Endothelial cell of umbilical vein (primary cell): ENCODE measurements at regions not wholly inside any gene's neighbourhood (a gene's known extent, or its start where the extent isn't known, plus 50 kb on each side); places are given as distances from the start of the nearest gene placed in this dataset.

ENCODE experiments used
- BruUV-seq: library from RNA; stranded (reverse); fragments of 400-500 nt; replicated peaks from 2 replicates; lab custom pipeline; 2021; lab: Mats Ljungman, UMichigan
- CTCF ChIA-PET: fragments of 300-600, 350-600 bp; sonication (Branson Sonifier 250); formaldehyde crosslinking; loops from one replicate; lab custom pipeline; 2021; ENCODE audit warnings: antibody characterized with exemption, inconsistent platforms; lab: Charles Lee
- POLR2A ChIA-PET: fragments of 300-600, 350-600 bp; sonication (Branson Sonifier 250); formaldehyde crosslinking; loops from one replicate; lab custom pipeline; 2021; ENCODE audit warnings: antibody characterized with exemption, inconsistent platforms; lab: Charles Lee
- DNase-seq: peaks from one replicate; pipeline ENCODE4 v3.0.0-alpha.2; 2011; ENCODE audit warnings: low read depth, low spot score
- FAIRE-seq: peaks from 2 replicates; lab custom pipeline; 2011; peaks lifted over from hg19 to GRCh38; lab: Jason Lieb, UNC
- H2AFZ ChIP-seq: 2 replicates; pipeline ENCODE4 v1.6.0; 2012; ENCODE audit warnings: low read depth, low read length, control low read depth, inconsistent platforms
- H3K27ac ChIP-seq: 2 replicates; pipeline ENCODE4 v1.5.1; 2011; ENCODE audit warnings: low read depth, mild to moderate bottlenecking, control low read depth, low read length, moderate library complexity; ENCODE audit not compliant: insufficient read depth
- H3K27me3 ChIP-seq, 2 experiments: 2 replicates each; pipeline versions ENCODE4 v1.6.0 to v1.6.1; 2011; ENCODE audit warnings: low read length in 2 of 2, mixed read lengths in 1 of 2; ENCODE audit not compliant: control insufficient read depth in 2 of 2, insufficient read depth in 2 of 2
- H3K36me3 ChIP-seq, 2 experiments: 2 replicates in 1 of 2; 3 replicates in 1 of 2; pipeline ENCODE4 v1.5.1; 2011; ENCODE audit warnings: low read length in 2 of 2, mild to moderate bottlenecking in 1 of 2, moderate library complexity in 1 of 2; ENCODE audit not compliant: control insufficient read depth in 2 of 2, insufficient read depth in 2 of 2; ENCODE audit errors: extremely low read depth in 1 of 2
- H3K4me1 ChIP-seq: 3 replicates; pipeline ENCODE4 v1.5.1; 2011; ENCODE audit warnings: mild to moderate bottlenecking, low read length; ENCODE audit not compliant: control insufficient read depth, insufficient read depth; ENCODE audit errors: extremely low read depth
- H3K4me2 ChIP-seq: 2 replicates; pipeline ENCODE4 v1.6.1; 2011; ENCODE audit warnings: low read length, control low read depth, mixed read lengths; ENCODE audit not compliant: insufficient read depth
- H3K4me3 ChIP-seq, 3 experiments: fragments of 200-600 bp in 1 of 3; sonication (generic), shearing (Covaris generic) in 1 of 3; replicated peaks in 1 of 3; 2 replicates each; pipeline ENCODE4 v1.5.1; 2011 to 2016; ENCODE audit warnings: control low read depth in 3 of 3, low read length in 3 of 3, mild to moderate bottlenecking in 2 of 3, inconsistent platforms in 1 of 3, low read depth in 1 of 3, moderate library complexity in 1 of 3; ENCODE audit not compliant: insufficient read depth in 1 of 3
- H3K79me2 ChIP-seq: 2 replicates; pipeline ENCODE4 v1.6.0; 2012; ENCODE audit warnings: low read length, inconsistent platforms; ENCODE audit not compliant: control insufficient read depth, insufficient read depth
- H3K9ac ChIP-seq: replicated peaks from 2 replicates; pipeline ENCODE3; 2011; ENCODE audit warnings: low read length, control low read depth; ENCODE audit not compliant: insufficient read depth; ENCODE audit errors: extremely low read depth
- H3K9me1 ChIP-seq: replicated peaks from 3 replicates; pipeline ENCODE4 v1.6.0; 2011; ENCODE audit warnings: mild to moderate bottlenecking, low read length; ENCODE audit not compliant: control insufficient read depth, insufficient read depth; ENCODE audit errors: extremely low read depth
- H3K9me3 ChIP-seq: replicated peaks from 2 replicates; pipeline ENCODE4 v1.5.1; 2012; ENCODE audit warnings: low read length, inconsistent platforms; ENCODE audit not compliant: control insufficient read depth, insufficient read depth
- H4K20me1 ChIP-seq: replicated peaks from 2 replicates; pipeline ENCODE3; 2011; ENCODE audit warnings: mild to moderate bottlenecking, low read length; ENCODE audit not compliant: control insufficient read depth, insufficient read depth; ENCODE audit errors: extremely low read depth
- EZH2 ChIP-seq: IDR thresholded peaks from 2 replicates; pipeline ENCODE4 v1.6.1; 2012; ENCODE audit warnings: borderline replicate concordance, low read depth, mild to moderate bottlenecking, moderate library complexity, low read length, inconsistent platforms; ENCODE audit not compliant: severe bottlenecking
- FOS ChIP-seq: IDR thresholded peaks from 2 replicates; pipeline ENCODE4 v1.6.1; 2011; ENCODE audit warnings: mild to moderate bottlenecking, low read length, moderate library complexity, borderline replicate concordance; ENCODE audit not compliant: insufficient read depth
- GATA2 ChIP-seq: IDR thresholded peaks from 2 replicates; pipeline ENCODE4 v1.7.0; 2011; ENCODE audit warnings: low read depth, mild to moderate bottlenecking, moderate library complexity, mixed read lengths, low read length; ENCODE audit not compliant: insufficient read length, insufficient read depth
- JUN ChIP-seq: IDR thresholded peaks from 2 replicates; pipeline ENCODE4 v1.6.1; 2011; ENCODE audit warnings: borderline replicate concordance, low read depth; ENCODE audit not compliant: insufficient read length, insufficient read depth
- MYC ChIP-seq: IDR thresholded peaks from one replicate; pipeline ENCODE4 v1.6.1; 2011; ENCODE audit warnings: mild to moderate bottlenecking, low read depth, low read length
- POLR2A ChIP-seq: IDR thresholded peaks from 2 replicates; pipeline ENCODE4 v1.6.1; 2012; ENCODE audit warnings: low read depth, mild to moderate bottlenecking, control low read depth, low read length
- POLR2AphosphoS5 ChIP-seq: IDR thresholded peaks from 2 replicates; pipeline ENCODE4 v1.6.1; 2012; ENCODE audit warnings: low read depth, mild to moderate bottlenecking, control low read depth, low read length, moderate library complexity; ENCODE audit not compliant: insufficient read depth
- dilution Hi-C: fragments of 300-500 bp; cut with MboI; formaldehyde crosslinking; loops from one replicate; pipeline ENCODE4 v1.15.0; 2019; ENCODE audit warnings: low sequenced_read_pairs; ENCODE audit not compliant: extremely low pct_ligation_motif_present
- intact Hi-C: fragments of 100-400 bp; cut with micrococcal nuclease; formaldehyde crosslinking; loops from one replicate; pipeline ENCODE4 v1.10.0; 2022
- TF ChIP-seq, protein P1 (sequence below), 2 donors: IDR thresholded peaks; 1 replicate in 1 of 2; 2 replicates in 1 of 2; pipeline ENCODE4 v1.5.1; 2011; ENCODE audit warnings: low read length in 2 of 2, mild to moderate bottlenecking in 2 of 2, moderate library complexity in 2 of 2, control low read depth in 1 of 2, inconsistent platforms in 1 of 2, low read depth in 1 of 2; ENCODE audit not compliant: insufficient read depth in 1 of 2; ENCODE audit errors: extremely low read depth in 1 of 2
- TF ChIP-seq, protein P2 (sequence below): IDR thresholded peaks from 2 replicates; pipeline ENCODE4 v1.6.1; 2011; ENCODE audit not compliant: insufficient read depth, insufficient read length

GRCh38 chr3:168802766-168803165, 707.0 kb upstream of the GOLIM4 start:
- H3K27ac ChIP-seq, result no peak overlapping the region
- H3K4me2 ChIP-seq, result no peak overlapping the region
- H3K9me3 ChIP-seq, result no peaks in the 10 kb centered on the region
- peaks cover 19% of the 10 kb centered on the region for H3K4me1 ChIP-seq
- H3K79me2 ChIP-seq, result no peaks in the 10 kb centered on the region
- H3K9ac ChIP-seq, result no peak overlapping the region
- intact Hi-C loops (no loop called here), dilution Hi-C loops (no loop called here)
- TF ChIP-seq MYC, result no peak
- TF ChIP-seq POLR2AphosphoS5, result no peak
- TF ChIP-seq GATA2, result no peak
- TF ChIP-seq, protein P1, sequence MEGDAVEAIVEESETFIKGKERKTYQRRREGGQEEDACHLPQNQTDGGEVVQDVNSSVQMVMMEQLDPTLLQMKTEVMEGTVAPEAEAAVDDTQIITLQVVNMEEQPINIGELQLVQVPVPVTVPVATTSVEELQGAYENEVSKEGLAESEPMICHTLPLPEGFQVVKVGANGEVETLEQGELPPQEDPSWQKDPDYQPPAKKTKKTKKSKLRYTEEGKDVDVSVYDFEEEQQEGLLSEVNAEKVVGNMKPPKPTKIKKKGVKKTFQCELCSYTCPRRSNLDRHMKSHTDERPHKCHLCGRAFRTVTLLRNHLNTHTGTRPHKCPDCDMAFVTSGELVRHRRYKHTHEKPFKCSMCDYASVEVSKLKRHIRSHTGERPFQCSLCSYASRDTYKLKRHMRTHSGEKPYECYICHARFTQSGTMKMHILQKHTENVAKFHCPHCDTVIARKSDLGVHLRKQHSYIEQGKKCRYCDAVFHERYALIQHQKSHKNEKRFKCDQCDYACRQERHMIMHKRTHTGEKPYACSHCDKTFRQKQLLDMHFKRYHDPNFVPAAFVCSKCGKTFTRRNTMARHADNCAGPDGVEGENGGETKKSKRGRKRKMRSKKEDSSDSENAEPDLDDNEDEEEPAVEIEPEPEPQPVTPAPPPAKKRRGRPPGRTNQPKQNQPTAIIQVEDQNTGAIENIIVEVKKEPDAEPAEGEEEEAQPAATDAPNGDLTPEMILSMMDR (IDR thresholded peaks at IDR 0.05; ENCODE audit: extremely low read depth in 1 of 2, insufficient read depth in 1 of 2, low read depth in 1 of 2, low read length in 2 of 2), result no peak
- TF ChIP-seq POLR2A, result no peak
- TF ChIP-seq FOS, result no peak
- TF ChIP-seq JUN, result no peak
- TF ChIP-seq EZH2, result no peak
- TF ChIP-seq, protein P2, sequence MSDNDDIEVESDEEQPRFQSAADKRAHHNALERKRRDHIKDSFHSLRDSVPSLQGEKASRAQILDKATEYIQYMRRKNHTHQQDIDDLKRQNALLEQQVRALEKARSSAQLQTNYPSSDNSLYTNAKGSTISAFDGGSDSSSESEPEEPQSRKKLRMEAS, result no peak
- DNase-seq, result no peak
- no peaks in the 10 kb centered on the region for H4K20me1 ChIP-seq
- no peak overlapping the region for H2AFZ ChIP-seq
- CTCF ChIA-PET, result interaction anchor here (0.7 to 1.2 kb wide), 2 partner anchors 44 to 591 kb away, joined by 3 to 4 read pairs; no protein-coding TSS in a partner anchor
- no peaks in the 10 kb centered on the region for H3K36me3 ChIP-seq
- no peak overlapping the region for H3K4me3 ChIP-seq
- FAIRE-seq, result no peak
- no TSS peak for BruUV-seq
- H3K9me1 ChIP-seq, result no peaks in the 10 kb centered on the region
- POLR2A ChIA-PET, result no interaction called here
- peaks cover 0 to 3% of the 10 kb centered on the region in 2 experiments for H3K27me3 ChIP-seq
